Stomach (tissue), 8 donors: ENCODE measurements at regions not wholly inside any gene's neighbourhood (a gene's known extent, or its start where the extent isn't known, plus 50 kb on each side); places are given as distances from the start of the nearest gene placed in this dataset.

Experiments
- DNase-seq, 2 donors: peaks; one replicate each; pipeline versions ENCODE4 v3.0.0 to v3.0.0-alpha.2; 2013 to 2019
- H3K27ac ChIP-seq, 5 donors: fragments of 200-600 bp in 4 of 5; sonication (generic) in 4 of 5; one replicate each; pipeline ENCODE4 v1.5.1; 2013 to 2019; ENCODE audit warnings: mild to moderate bottlenecking in 1 of 5, moderate library complexity in 1 of 5
- H3K27me3 ChIP-seq, 3 donors: fragments of 200-600 bp; sonication (generic); one replicate each; pipeline ENCODE4 v1.5.1; 2017 to 2019; ENCODE audit warnings: mixed run types in 1 of 3
- H3K36me3 ChIP-seq, 4 donors: fragments of 200-600 bp; sonication (generic); 1 replicate in 3 of 4; 2 replicates in 1 of 4; pipeline ENCODE4 v1.5.1; 2016 to 2019
- H3K4me1 ChIP-seq, 4 donors: fragments of 200-600 bp; sonication (generic); one replicate each; pipeline ENCODE4 v1.5.1; 2016 to 2019
- H3K4me3 ChIP-seq, 4 donors: fragments of 200-600 bp; sonication (generic) in 3 of 4; one replicate each; pipeline ENCODE4 v1.5.1; 2016 to 2019; ENCODE audit warnings: mild to moderate bottlenecking in 1 of 4
- H3K9me3 ChIP-seq, 4 donors: fragments of 200-600 bp; sonication (generic); one replicate each; pipeline ENCODE4 v1.5.1; 2016 to 2019
- CTCF ChIP-seq, 7 experiments: fragments of 450-650 bp in 4 of 7; fragments of 200-600 bp in 3 of 7; sonication (generic) in 3 of 7; IDR thresholded peaks; one replicate each; pipeline ENCODE4 v1.5.1; 2016 to 2019; ENCODE audit warnings: antibody characterized with exemption in 7 of 7, control low read depth in 2 of 7, mild to moderate bottlenecking in 1 of 7
- EP300 ChIP-seq: sonication (generic); formaldehyde crosslinking; IDR thresholded peaks from one replicate; pipeline ENCODE4 v1.6.1; 2017; ENCODE audit warnings: antibody characterized with exemption
- POLR2A ChIP-seq, 4 donors: fragments of 450-650 bp; IDR thresholded peaks; one replicate each; pipeline ENCODE4 v1.6.1; 2016; ENCODE audit warnings: antibody characterized with exemption in 4 of 4, control low read depth in 2 of 4, mild to moderate bottlenecking in 1 of 4, moderate library complexity in 1 of 4
- POLR2AphosphoS5 ChIP-seq, 3 donors: sonication (generic); formaldehyde crosslinking; IDR thresholded peaks; one replicate each; pipeline ENCODE4 v1.6.1; 2016; ENCODE audit warnings: antibody characterized with exemption in 3 of 3
- WGBS, 5 donors: extraction: QIAGEN DNeasy Blood & Tissue Kit in 3 of 5; methylation state at CpG; one replicate each; pipeline versions ENCODE4 v1.1.5 to v1.1.7; 2013 to 2018; 5-methylcytosine and 5-hydroxymethylcytosine counted together
- intact Hi-C: fragments of 100-400 bp; cut with DNase I; formaldehyde crosslinking; loops from one replicate; pipeline ENCODE4 v1.15.1; 2023; ENCODE audit warnings: low total_unique reads
- donor health status: healthy with polysubstance abuse.
- donor health status: Bipolar disorder and iron deficiency.
- donor health status: healthy.

GRCh38 chr3:66662894-66663293, 162.1 kb upstream of the LRIG1 start:
- no peak for TF ChIP-seq POLR2AphosphoS5 (IDR thresholded peaks at IDR 0.05)
- no peak for TF ChIP-seq POLR2A (IDR thresholded peaks at IDR 0.05)
- TF ChIP-seq EP300: no peak
- no peak for TF ChIP-seq CTCF (IDR thresholded peaks at IDR 0.05)
- no peaks in the 10 kb centered on the region for H3K36me3 ChIP-seq
- H3K4me1 ChIP-seq: no peaks in the 10 kb centered on the region
- no peak for DNase-seq
- 78 to 89% (median 84%) methylated on average over 6 of the region's 6 CpGs for WGBS, 5 donors
- no peaks in the 10 kb centered on the region for H3K9me3 ChIP-seq
- intact Hi-C loops: no loop called here
- H3K27ac ChIP-seq: no peak overlapping the region
- H3K4me3 ChIP-seq: no peak overlapping the region
- H3K27me3 ChIP-seq: no peaks in the 10 kb centered on the region

- H3K36me3 ChIP-seq: no peaks in the 10 kb centered on the region
- H3K4me3 ChIP-seq: no peak overlapping the region
- H3K27ac ChIP-seq: no peak overlapping the region
- DNase-seq: no peak
- H3K9me3 ChIP-seq: no peaks in the 10 kb centered on the region
- H3K27me3 ChIP-seq: no peaks in the 10 kb centered on the region
- H3K4me1 ChIP-seq: no peaks in the 10 kb centered on the region
- intact Hi-C loops: no loop called here
- TF ChIP-seq CTCF (IDR thresholded peaks at IDR 0.05) (no peak), POLR2A (IDR thresholded peaks at IDR 0.05) (no peak), EP300 (no peak), POLR2AphosphoS5 (IDR thresholded peaks at IDR 0.05) (no peak)
- WGBS, 5 donors: 62 to 76% (median 70%) methylated on average over 5 of the region's 5 CpGs
These were observed 164.3 kb upstream of the LRIG1 start for GRCh38 chr3:66665021-66665695.

DNA sequence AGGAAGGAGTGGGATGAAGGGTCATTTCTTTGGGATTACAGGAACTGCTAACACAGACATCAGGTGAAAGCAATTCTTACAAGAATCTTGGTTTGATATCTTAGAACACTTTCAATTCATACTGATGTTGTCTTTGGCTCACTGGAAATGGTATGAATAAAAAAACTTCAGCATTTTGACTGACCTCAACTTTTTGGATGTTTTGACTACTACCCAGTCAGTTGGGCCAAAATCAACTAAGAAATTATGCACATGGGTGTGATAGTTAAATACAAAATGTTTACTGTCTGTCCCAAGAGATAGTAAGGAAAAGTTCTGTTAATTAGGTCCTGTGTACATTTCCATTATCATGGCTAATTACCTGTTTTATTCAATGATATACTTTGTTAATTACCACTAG, 165.5 kb upstream of the LRIG1 start:
- peaks cover 0 to 3% (median 0%) of the 10 kb centered on the region in 4 donors for H3K4me1 ChIP-seq
- TF ChIP-seq POLR2AphosphoS5 (IDR thresholded peaks at IDR 0.05) (no peak), CTCF (IDR thresholded peaks at IDR 0.05) (no peak), EP300 (no peak), POLR2A (IDR thresholded peaks at IDR 0.05) (no peak)
- no peaks in the 10 kb centered on the region for H3K36me3 ChIP-seq
- no peak for DNase-seq
- no peak overlapping the region for H3K27ac ChIP-seq
- no peak overlapping the region for H3K4me3 ChIP-seq
- H3K27me3 ChIP-seq: no peaks in the 10 kb centered on the region
- intact Hi-C loops: no loop called here
- H3K9me3 ChIP-seq: no peaks in the 10 kb centered on the region

GRCh38 chr3:66667263-66667662, 166.4 kb upstream of the LRIG1 start:
- Histone ChIP-seq H3K4me1 (peaks cover 0 to 3% (median 0%) of the 10 kb centered on the region in 4 donors), H3K9me3 (no peaks in the 10 kb centered on the region), H3K36me3 (no peaks in the 10 kb centered on the region), H3K27me3 (no peaks in the 10 kb centered on the region), H3K27ac (no peak overlapping the region), H3K4me3 (no peak overlapping the region)
- no peak for TF ChIP-seq CTCF (IDR thresholded peaks at IDR 0.05)
- TF ChIP-seq POLR2AphosphoS5 (IDR thresholded peaks at IDR 0.05): no peak
- no peak for TF ChIP-seq EP300
- no peak for TF ChIP-seq POLR2A (IDR thresholded peaks at IDR 0.05)
- intact Hi-C loops: no loop called here
- DNase-seq: no peak
- WGBS, 5 donors: 38 to 53% (median 44%) methylated on average over 1 of the region's 1 CpG
